Mesenchymal stem cell (in vitro differentiated cells and primary cell): ENCODE measurements at regions not wholly inside any gene's neighbourhood (a gene's known extent, or its start where the extent isn't known, plus 50 kb on each side); places are given as distances from the start of the nearest gene placed in this dataset.

Source experiments
- DNase-seq: peaks from one replicate; pipeline ENCODE4 v3.0.0-alpha.2; 2013
- H2AFZ ChIP-seq: one replicate; pipeline ENCODE4 v1.6.1; 2013; ENCODE audit warnings: low read depth, mild to moderate bottlenecking, control low read depth, inconsistent platforms, low read length, moderate library complexity
- H2AK5ac ChIP-seq: 2 replicates; pipeline ENCODE4 v1.6.1; 2013; ENCODE audit warnings: low read length, moderate library complexity, mild to moderate bottlenecking, inconsistent platforms; ENCODE audit not compliant: severe bottlenecking
- H2BK120ac ChIP-seq: one replicate; pipeline ENCODE4 v1.6.1; 2013; ENCODE audit warnings: low read depth, mild to moderate bottlenecking, inconsistent platforms, low read length, moderate library complexity
- H2BK12ac ChIP-seq, 2 experiments: one replicate each; pipeline ENCODE4 v1.6.1; 2013; ENCODE audit warnings: inconsistent platforms in 2 of 2, low read length in 2 of 2, mild to moderate bottlenecking in 2 of 2, moderate library complexity in 2 of 2, control low read depth in 1 of 2
- H2BK15ac ChIP-seq: one replicate; pipeline ENCODE4 v1.6.1; 2013; ENCODE audit warnings: mild to moderate bottlenecking, low read depth, inconsistent platforms; ENCODE audit not compliant: poor library complexity, severe bottlenecking
- H2BK5ac ChIP-seq: 2 replicates; pipeline ENCODE4 v1.6.1; 2013; ENCODE audit warnings: low read depth, mild to moderate bottlenecking, low read length, control low read depth, inconsistent platforms; ENCODE audit not compliant: poor library complexity, severe bottlenecking
- H3K14ac ChIP-seq, 2 experiments: one replicate each; pipeline ENCODE4 v1.6.1; 2013; ENCODE audit warnings: inconsistent platforms in 2 of 2, low read length in 2 of 2, control low read depth in 1 of 2, mild to moderate bottlenecking in 1 of 2, moderate library complexity in 1 of 2
- H3K18ac ChIP-seq, 2 experiments: one replicate each; pipeline ENCODE4 v1.6.1; 2013; ENCODE audit warnings: inconsistent platforms in 2 of 2, low read length in 2 of 2, control low read depth in 1 of 2, low read depth in 1 of 2, mild to moderate bottlenecking in 1 of 2
- H3K23ac ChIP-seq, 2 experiments: one replicate each; pipeline ENCODE4 v1.6.1; 2013; ENCODE audit warnings: inconsistent platforms in 2 of 2, low read length in 2 of 2, mild to moderate bottlenecking in 2 of 2, moderate library complexity in 2 of 2, control low read depth in 1 of 2
- H3K27ac ChIP-seq: 2 replicates; pipeline ENCODE4 v1.5.1; 2013; ENCODE audit warnings: mild to moderate bottlenecking, moderate library complexity, low read length, control low read depth, inconsistent platforms; ENCODE audit not compliant: poor library complexity, severe bottlenecking
- H3K27me3 ChIP-seq, 2 experiments: 2 replicates each; pipeline versions ENCODE4 v1.6.1 to v1.7.0; 2013; ENCODE audit warnings: low read length in 2 of 2, mild to moderate bottlenecking in 2 of 2, moderate library complexity in 2 of 2, control low read depth in 1 of 2, inconsistent platforms in 1 of 2; ENCODE audit not compliant: control insufficient read depth in 1 of 2, insufficient read depth in 1 of 2
- H3K36me3 ChIP-seq, 2 experiments: 2 replicates each; pipeline versions ENCODE4 v1.6.1 to v1.7.0; 2013; ENCODE audit warnings: low read length in 2 of 2, control low read depth in 1 of 2, inconsistent platforms in 1 of 2, low read depth in 1 of 2, mild to moderate bottlenecking in 1 of 2; ENCODE audit not compliant: insufficient read depth in 2 of 2, control insufficient read depth in 1 of 2
- H3K4ac ChIP-seq, 2 experiments: one replicate each; pipeline ENCODE4 v1.6.1; 2013; ENCODE audit warnings: inconsistent platforms in 2 of 2, low read length in 2 of 2, mild to moderate bottlenecking in 2 of 2, moderate library complexity in 2 of 2, control low read depth in 1 of 2, low read depth in 1 of 2
- H3K4me1 ChIP-seq: 2 replicates; pipeline ENCODE4 v1.6.1; 2013; ENCODE audit warnings: low read depth, low read length, control low read depth; ENCODE audit not compliant: control insufficient read depth, insufficient read depth
- H3K4me2 ChIP-seq: 2 replicates; pipeline ENCODE4 v1.6.1; 2013; ENCODE audit warnings: low read length, mild to moderate bottlenecking, inconsistent platforms; ENCODE audit not compliant: poor library complexity, severe bottlenecking
- H3K4me3 ChIP-seq, 2 experiments: 2 replicates each; pipeline versions ENCODE4 v1.5.1 to v1.7.0; 2013; ENCODE audit warnings: low read length in 2 of 2, mild to moderate bottlenecking in 2 of 2, control low read depth in 1 of 2, low read depth in 1 of 2; ENCODE audit not compliant: insufficient read depth in 1 of 2
- H3K79me1 ChIP-seq: replicated peaks from 2 replicates; pipeline ENCODE4 v1.6.1; 2013; ENCODE audit warnings: mild to moderate bottlenecking, control low read depth, low read length, inconsistent platforms; ENCODE audit not compliant: poor library complexity, severe bottlenecking
- H3K9ac ChIP-seq: 2 replicates; pipeline ENCODE4 v1.7.0; 2013; ENCODE audit warnings: mild to moderate bottlenecking, low read length, moderate library complexity
- H3K9me3 ChIP-seq: 2 replicates; pipeline ENCODE4 v1.7.0; 2013; ENCODE audit warnings: mild to moderate bottlenecking, low read length; ENCODE audit not compliant: control insufficient read depth
- H4K8ac ChIP-seq: one replicate; pipeline ENCODE4 v1.6.1; 2013; ENCODE audit warnings: inconsistent platforms, mild to moderate bottlenecking, low read length, moderate library complexity
- H4K91ac ChIP-seq: one replicate; pipeline ENCODE4 v1.6.1; 2013; ENCODE audit warnings: mild to moderate bottlenecking, low read length, inconsistent platforms
- WGBS: methylation state at CpG from one replicate; pipeline ENCODE4 v1.1.7; 2013; ENCODE audit warnings: mixed read lengths; 5-methylcytosine and 5-hydroxymethylcytosine counted together

GRCh38 chr13:24103782-24104372 lies 56.6 kb upstream of the SPATA13 start:
- Histone ChIP-seq H4K8ac (no peak overlapping the region), H2BK15ac (no peak overlapping the region), H2AK5ac (no peak overlapping the region), H2BK120ac (no peak overlapping the region), H3K79me1 (no peaks in the 10 kb centered on the region), H2BK12ac (no peak overlapping the region), H3K4me2 (no peak overlapping the region), H3K18ac (no peak overlapping the region), H3K9me3 (no peaks in the 10 kb centered on the region), H3K4me3 (no peak overlapping the region), H3K9ac (no peak overlapping the region), H3K4me1 (no peaks in the 10 kb centered on the region), H2BK5ac (no peak overlapping the region), H3K36me3 (no peaks in the 10 kb centered on the region), H4K91ac (no peak overlapping the region), H2AFZ (no peak overlapping the region), H3K4ac (no peak overlapping the region), H3K27ac (no peak overlapping the region), H3K23ac (no peak overlapping the region), H3K14ac (no peak overlapping the region), H3K27me3 (peaks cover 3 to 6% of the 10 kb centered on the region in 2 experiments)
- WGBS = 72% methylated on average over 7 of the region's 9 CpGs
- DNase-seq = no peak

DNA sequence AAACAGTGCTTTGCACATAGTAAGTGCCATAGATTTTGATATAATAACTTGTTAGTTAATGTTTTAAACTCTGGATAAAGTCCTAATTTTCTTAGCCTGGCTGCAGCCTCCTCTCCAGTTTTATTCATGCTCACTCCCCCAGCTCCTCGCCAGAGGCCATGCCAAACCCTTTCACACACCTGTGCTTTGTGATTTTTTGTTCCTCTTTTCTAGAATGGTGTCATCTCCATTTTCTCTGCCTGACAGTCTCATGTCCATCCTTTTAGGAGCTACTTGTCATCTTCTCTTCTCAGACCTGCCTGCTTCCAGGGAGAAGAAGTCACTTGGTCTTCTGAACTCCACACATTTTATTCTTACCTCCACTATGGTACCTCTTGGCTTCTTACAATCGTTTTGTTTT lies 55.8 kb upstream of the SPATA13 start:
- Histone ChIP-seq H3K4me1 (no peaks in the 10 kb centered on the region), H3K23ac (no peak overlapping the region), H4K91ac (no peak overlapping the region), H3K9ac (no peak overlapping the region), H2BK5ac (no peak overlapping the region), H4K8ac (peak overlapping the region; percentile 21), H3K36me3 (no peaks in the 10 kb centered on the region), H3K79me1 (no peaks in the 10 kb centered on the region), H3K27ac (no peak overlapping the region), H2BK15ac (no peak overlapping the region), H2BK12ac (no peak overlapping the region), H2BK120ac (no peak overlapping the region), H3K18ac (no peak overlapping the region), H3K4ac (no peak overlapping the region), H3K14ac (no peak overlapping the region), H3K4me2 (no peak overlapping the region), H3K27me3 (peaks cover 3 to 6% of the 10 kb centered on the region in 2 experiments), H3K4me3 (no peak overlapping the region), H2AK5ac (no peak overlapping the region), H2AFZ (no peak overlapping the region), H3K9me3 (no peaks in the 10 kb centered on the region)
- no peak for DNase-seq
- 68% methylated on average over 2 of the region's 2 CpGs for WGBS

GRCh38 chr13:24106429-24106828 lies 54.1 kb upstream of the SPATA13 start:
- no peak overlapping the region for H3K14ac ChIP-seq
- no peak overlapping the region for H3K18ac ChIP-seq

DNA sequence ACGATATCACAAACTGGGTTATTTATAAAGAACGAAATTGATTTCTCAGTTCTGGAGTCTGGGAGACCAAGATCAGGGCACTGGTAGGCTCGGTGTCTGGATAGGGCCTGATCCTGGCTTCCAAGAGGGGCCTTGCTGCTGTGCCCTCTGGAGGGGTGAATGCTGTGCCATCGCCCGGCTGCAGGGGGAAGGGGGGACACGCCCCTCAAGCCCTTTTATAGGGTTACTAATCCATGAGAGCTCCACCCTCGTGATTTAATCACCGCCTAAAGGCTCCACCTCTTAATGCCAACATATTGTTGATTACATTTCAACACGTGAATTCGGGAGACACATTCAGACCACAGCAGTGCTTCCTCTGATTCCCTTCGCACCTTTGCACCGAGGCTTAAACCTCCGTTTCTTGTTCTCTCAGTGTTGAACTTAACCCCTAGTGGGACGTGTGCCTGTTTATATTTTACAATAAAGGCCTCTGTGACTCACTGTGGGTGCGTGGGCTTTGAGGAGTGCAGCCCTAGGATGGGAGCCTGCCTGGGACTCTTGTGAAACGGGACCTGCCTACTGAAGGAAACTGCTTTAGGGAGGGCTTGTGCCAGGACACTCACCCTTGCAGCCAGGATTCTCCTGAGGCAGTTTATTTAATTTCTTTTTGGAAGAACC lies 52.4 kb upstream of the SPATA13 start:
- Histone ChIP-seq H3K79me1 (no peaks in the 10 kb centered on the region), H2BK120ac (no peak overlapping the region), H2BK12ac (no peak overlapping the region), H3K4me2 (no peak overlapping the region), H2AK5ac (no peak overlapping the region), H3K4me1 (no peaks in the 10 kb centered on the region), H3K27ac (no peak overlapping the region), H3K9me3 (no peaks in the 10 kb centered on the region), H2BK15ac (no peak overlapping the region), H4K91ac (no peak overlapping the region), H3K4ac (no peak overlapping the region), H2BK5ac (no peak overlapping the region), H3K4me3 (no peak overlapping the region), H4K8ac (no peak overlapping the region), H2AFZ (no peak overlapping the region), H3K23ac (no peak overlapping the region), H3K9ac (no peak overlapping the region), H3K27me3 (peaks cover 0 to 4% of the 10 kb centered on the region in 2 experiments), H3K14ac (no peak overlapping the region), H3K36me3 (no peaks in the 10 kb centered on the region), H3K18ac (no peak overlapping the region)
- DNase-seq = peak; percentile 21
- 69% methylated on average over 16 of the region's 16 CpGs for WGBS

More at GRCh38 chr13:24106429-24106828, 54.1 kb upstream of the SPATA13 start:
- H2AFZ ChIP-seq = no peak overlapping the region
- H2AK5ac ChIP-seq = no peak overlapping the region
- no peak overlapping the region for H4K8ac ChIP-seq
- no peak overlapping the region for H3K4me2 ChIP-seq
- WGBS = 88% methylated on average over 5 of the region's 5 CpGs
- H2BK5ac ChIP-seq = no peak overlapping the region
- H3K23ac ChIP-seq = no peak overlapping the region
- H3K27ac ChIP-seq = no peak overlapping the region
- no peaks in the 10 kb centered on the region for H3K36me3 ChIP-seq
- DNase-seq = no peak
- no peak overlapping the region for H4K91ac ChIP-seq
- H3K4me3 ChIP-seq = no peak overlapping the region
- H2BK120ac ChIP-seq = no peak overlapping the region
- no peak overlapping the region for H2BK12ac ChIP-seq
- H3K27me3 ChIP-seq = peaks cover 0 to 4% of the 10 kb centered on the region in 2 experiments
- no peak overlapping the region for H2BK15ac ChIP-seq
- H3K4me1 ChIP-seq = no peaks in the 10 kb centered on the region
- H3K9ac ChIP-seq = no peak overlapping the region
- no peaks in the 10 kb centered on the region for H3K9me3 ChIP-seq
- H3K4ac ChIP-seq = no peak overlapping the region
- no peaks in the 10 kb centered on the region for H3K79me1 ChIP-seq
